Transverse colon (tissue), 4 donors: ENCODE measurements at regions not wholly inside any gene's neighbourhood (a gene's known extent, or its start where the extent isn't known, plus 50 kb on each side); places are given as distances from the start of the nearest gene placed in this dataset.

ENCODE experiments used
- EP300 ChIP-seq: sonication (generic); formaldehyde crosslinking; IDR thresholded peaks from one replicate; pipeline ENCODE4 v1.6.1; 2017; ENCODE audit warnings: antibody characterized with exemption, low read depth
- POLR2A ChIP-seq: fragments of 450-650 bp; IDR thresholded peaks from one replicate; pipeline ENCODE4 v1.6.1; 2016; ENCODE audit warnings: antibody characterized with exemption, mild to moderate bottlenecking, moderate library complexity
- POLR2AphosphoS5 ChIP-seq, 3 donors: sonication (generic); formaldehyde crosslinking; IDR thresholded peaks; one replicate each; pipeline ENCODE4 v1.6.1; 2016; ENCODE audit warnings: antibody characterized with exemption in 3 of 3
- TF ChIP-seq, protein P1 (sequence below), 5 experiments: fragments of 200-600 bp in 3 of 5; fragments of 450-650 bp in 2 of 5; sonication (generic) in 3 of 5; IDR thresholded peaks; 1 replicate in 2 of 5; 2 replicates in 3 of 5; pipeline ENCODE4 v1.5.1; 2016 to 2017; ENCODE audit warnings: antibody characterized with exemption in 5 of 5, inconsistent platforms in 3 of 5, mild to moderate bottlenecking in 2 of 5, moderate library complexity in 1 of 5

DNA sequence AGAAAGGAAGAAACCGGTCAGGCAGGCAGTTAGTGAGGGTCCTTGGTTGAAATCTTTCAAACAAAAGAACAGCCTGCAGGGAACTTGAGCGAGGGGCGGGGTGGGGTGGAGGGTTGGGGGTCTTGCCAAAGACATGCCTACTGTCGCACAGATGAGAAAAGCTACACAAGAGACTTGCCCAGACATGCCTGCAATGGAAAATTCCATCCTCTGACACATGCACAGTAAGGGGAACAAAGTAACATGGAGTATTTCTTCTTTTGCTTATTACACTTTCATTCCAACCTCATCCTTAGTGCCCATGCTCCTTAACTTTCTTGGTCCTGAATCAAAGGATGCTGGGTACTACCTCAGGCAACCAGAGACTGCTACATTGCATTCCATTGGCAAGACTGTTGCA, 1491.2 kb downstream of the STIM2 start:
- TF ChIP-seq POLR2A, result no peak
- TF ChIP-seq, protein P1, sequence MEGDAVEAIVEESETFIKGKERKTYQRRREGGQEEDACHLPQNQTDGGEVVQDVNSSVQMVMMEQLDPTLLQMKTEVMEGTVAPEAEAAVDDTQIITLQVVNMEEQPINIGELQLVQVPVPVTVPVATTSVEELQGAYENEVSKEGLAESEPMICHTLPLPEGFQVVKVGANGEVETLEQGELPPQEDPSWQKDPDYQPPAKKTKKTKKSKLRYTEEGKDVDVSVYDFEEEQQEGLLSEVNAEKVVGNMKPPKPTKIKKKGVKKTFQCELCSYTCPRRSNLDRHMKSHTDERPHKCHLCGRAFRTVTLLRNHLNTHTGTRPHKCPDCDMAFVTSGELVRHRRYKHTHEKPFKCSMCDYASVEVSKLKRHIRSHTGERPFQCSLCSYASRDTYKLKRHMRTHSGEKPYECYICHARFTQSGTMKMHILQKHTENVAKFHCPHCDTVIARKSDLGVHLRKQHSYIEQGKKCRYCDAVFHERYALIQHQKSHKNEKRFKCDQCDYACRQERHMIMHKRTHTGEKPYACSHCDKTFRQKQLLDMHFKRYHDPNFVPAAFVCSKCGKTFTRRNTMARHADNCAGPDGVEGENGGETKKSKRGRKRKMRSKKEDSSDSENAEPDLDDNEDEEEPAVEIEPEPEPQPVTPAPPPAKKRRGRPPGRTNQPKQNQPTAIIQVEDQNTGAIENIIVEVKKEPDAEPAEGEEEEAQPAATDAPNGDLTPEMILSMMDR (IDR thresholded peaks at IDR 0.05), result no peak
- no peak for TF ChIP-seq EP300
- no peak for TF ChIP-seq POLR2AphosphoS5 (IDR thresholded peaks at IDR 0.05)
